H9 (cell line): ENCODE measurements at regions not wholly inside any gene's neighbourhood (a gene's known extent, or its start where the extent isn't known, plus 50 kb on each side); places are given as distances from the start of the nearest gene placed in this dataset.

Experiments used
- DNase-seq: peaks from one replicate; pipeline ENCODE4 v3.0.0-alpha.2; 2017
- H2AFZ ChIP-seq: one replicate; pipeline ENCODE4 v1.6.1; 2013; ENCODE audit warnings: mild to moderate bottlenecking, low read length, control low read depth, moderate library complexity
- H2AK5ac ChIP-seq: 2 replicates; pipeline ENCODE4 v1.6.1; 2013; ENCODE audit warnings: low read length, control low read depth, mixed read lengths; ENCODE audit not compliant: insufficient read length
- H2BK120ac ChIP-seq: one replicate; pipeline ENCODE4 v1.6.1; 2013; ENCODE audit warnings: low read depth, mild to moderate bottlenecking, low read length, control low read depth, inconsistent platforms; ENCODE audit not compliant: poor library complexity, severe bottlenecking
- H2BK12ac ChIP-seq: 2 replicates; pipeline ENCODE4 v1.6.1; 2013; ENCODE audit warnings: low read length, control low read depth, mixed read lengths, low read depth; ENCODE audit not compliant: insufficient read length
- H2BK15ac ChIP-seq: 2 replicates; pipeline ENCODE4 v1.6.1; 2013; ENCODE audit warnings: low read depth, low read length, control low read depth
- H2BK20ac ChIP-seq: one replicate; pipeline ENCODE4 v1.6.1; 2013; ENCODE audit warnings: low read depth, mild to moderate bottlenecking, low read length, control low read depth, inconsistent platforms; ENCODE audit not compliant: poor library complexity, severe bottlenecking
- H2BK5ac ChIP-seq: 2 replicates; pipeline ENCODE4 v1.6.1; 2013; ENCODE audit warnings: low read length, control low read depth, mixed read lengths; ENCODE audit not compliant: insufficient read length
- H3K14ac ChIP-seq: 2 replicates; pipeline ENCODE4 v1.6.1; 2013; ENCODE audit warnings: low read length, control low read depth; ENCODE audit not compliant: insufficient read depth
- H3K18ac ChIP-seq: 2 replicates; pipeline ENCODE4 v1.6.1; 2013; ENCODE audit warnings: low read depth, mild to moderate bottlenecking, mixed read lengths, low read length, control low read depth; ENCODE audit not compliant: insufficient read length
- H3K23ac ChIP-seq: 2 replicates; pipeline ENCODE4 v1.6.1; 2013; ENCODE audit warnings: low read length, control low read depth, mixed read lengths, low read depth; ENCODE audit not compliant: insufficient read length
- H3K23me2 ChIP-seq: 2 replicates; pipeline ENCODE4 v1.6.1; 2013; ENCODE audit warnings: low read depth, mild to moderate bottlenecking, mixed read lengths, low read length, control low read depth; ENCODE audit not compliant: insufficient read length, poor library complexity, severe bottlenecking
- H3K27ac ChIP-seq: 2 replicates; pipeline ENCODE4 v1.5.1; 2013; ENCODE audit warnings: low read length, control low read depth, mixed read lengths, low read depth; ENCODE audit not compliant: insufficient read length
- H3K27me3 ChIP-seq: 2 replicates; pipeline ENCODE4 v1.6.1; 2013; ENCODE audit warnings: low read length, control low read depth, inconsistent platforms; ENCODE audit not compliant: insufficient read depth
- H3K4ac ChIP-seq: 2 replicates; pipeline ENCODE4 v1.6.1; 2013; ENCODE audit warnings: low read depth, mild to moderate bottlenecking, control low read depth, inconsistent platforms, low read length, moderate library complexity
- H3K4me1 ChIP-seq: 2 replicates; pipeline ENCODE4 v1.6.1; 2013; ENCODE audit warnings: low read length, control low read depth, inconsistent platforms; ENCODE audit not compliant: insufficient read depth
- H3K4me2 ChIP-seq: 2 replicates; pipeline ENCODE4 v1.6.1; 2013; ENCODE audit warnings: low read length, control low read depth, mixed read lengths; ENCODE audit not compliant: insufficient read length, insufficient read depth
- H3K56ac ChIP-seq: 2 replicates; pipeline ENCODE4 v1.6.1; 2013; ENCODE audit warnings: low read depth, mild to moderate bottlenecking, mixed read lengths, low read length, control low read depth; ENCODE audit not compliant: insufficient read length
- H3K79me1 ChIP-seq: 2 replicates; pipeline ENCODE4 v1.6.1; 2013; ENCODE audit warnings: low read depth, mild to moderate bottlenecking, moderate library complexity, low read length, control low read depth, inconsistent platforms; ENCODE audit not compliant: insufficient read depth, poor library complexity, severe bottlenecking
- H3K79me2 ChIP-seq: 2 replicates; pipeline ENCODE4 v1.6.1; 2013; ENCODE audit warnings: low read length, control low read depth, inconsistent platforms; ENCODE audit not compliant: insufficient read depth
- H3K9ac ChIP-seq: 2 replicates; pipeline ENCODE4 v1.6.1; 2013; ENCODE audit warnings: low read length, control low read depth, mixed read lengths; ENCODE audit not compliant: insufficient read length; ENCODE audit errors: extremely low read depth
- H3K9me3 ChIP-seq: one replicate; pipeline ENCODE4 v1.6.1; 2013; ENCODE audit warnings: low read depth, low read length, inconsistent platforms; ENCODE audit not compliant: control insufficient read depth
- H3T11ph ChIP-seq: one replicate; pipeline ENCODE4 v1.6.1; 2013; ENCODE audit warnings: mild to moderate bottlenecking, low read length, control low read depth, inconsistent platforms
- H4K20me1 ChIP-seq: one replicate; pipeline ENCODE4 v1.6.1; 2013; ENCODE audit not compliant: control insufficient read depth, insufficient read length, insufficient read depth
- H4K5ac ChIP-seq: 2 replicates; pipeline ENCODE4 v1.6.1; 2013; ENCODE audit warnings: low read depth, mild to moderate bottlenecking, mixed read lengths, low read length, control low read depth; ENCODE audit not compliant: insufficient read length
- H4K8ac ChIP-seq: replicated peaks from 2 replicates; pipeline ENCODE4 v1.6.1; 2013; ENCODE audit warnings: low read length, control low read depth, mixed read lengths, low read depth; ENCODE audit not compliant: insufficient read length
- H4K91ac ChIP-seq: 2 replicates; pipeline ENCODE4 v1.6.1; 2013; ENCODE audit warnings: low read depth, mild to moderate bottlenecking, moderate library complexity, mixed read lengths, low read length, control low read depth; ENCODE audit not compliant: insufficient read length
- H3K27ac Mint-ChIP-seq, 3 experiments: 2 replicates in 2 of 3; 3 replicates in 1 of 3; pipeline ENCODE4 v1.8.0; 2020 to 2021; ENCODE audit warnings: mixed read lengths in 3 of 3, mild to moderate bottlenecking in 1 of 3, moderate library complexity in 1 of 3
- H3K27me3 Mint-ChIP-seq: 2 replicates; pipeline ENCODE4 v1.8.0; 2021; ENCODE audit warnings: low read depth, mild to moderate bottlenecking, moderate library complexity, mixed read lengths
- H3K36me3 Mint-ChIP-seq, 3 experiments: 2 replicates in 2 of 3; 3 replicates in 1 of 3; pipeline ENCODE4 v1.8.0; 2020 to 2021; ENCODE audit warnings: low read depth in 3 of 3, mixed read lengths in 3 of 3; ENCODE audit not compliant: insufficient read depth in 1 of 3
- H3K4me1 Mint-ChIP-seq, 2 experiments: 2 replicates each; pipeline ENCODE4 v1.8.0; 2020; ENCODE audit warnings: mixed read lengths in 2 of 2
- H3K4me3 Mint-ChIP-seq, 2 experiments: 2 replicates in 1 of 2; 3 replicates in 1 of 2; pipeline ENCODE4 v1.8.0; 2020 to 2021; ENCODE audit warnings: mild to moderate bottlenecking in 2 of 2, mixed read lengths in 2 of 2, moderate library complexity in 1 of 2
- H3K9me3 Mint-ChIP-seq, 2 experiments: 2 replicates in 1 of 2; 3 replicates in 1 of 2; pipeline ENCODE4 v1.8.0; 2020; ENCODE audit warnings: mild to moderate bottlenecking in 2 of 2, mixed read lengths in 2 of 2, moderate library complexity in 1 of 2
- WGBS: extraction: QIAGEN DNeasy Blood & Tissue Kit; methylation state at CpG from one replicate; pipeline ENCODE4 v1.1.7; 2013; ENCODE audit warnings: missing lambda C conversion rate, low lambda C conversion rate, mixed read lengths; ENCODE audit not compliant: insufficient read length; ENCODE audit errors: extremely low coverage; 5-methylcytosine and 5-hydroxymethylcytosine counted together
- TF ChIP-seq, protein P1 (sequence below): fragments of 200-600 bp; sonication (generic); conservative IDR thresholded peaks from 3 replicates; pipeline ENCODE4 v1.8.0; 2021; ENCODE audit warnings: antibody characterized with exemption, mild to moderate bottlenecking

DNA sequence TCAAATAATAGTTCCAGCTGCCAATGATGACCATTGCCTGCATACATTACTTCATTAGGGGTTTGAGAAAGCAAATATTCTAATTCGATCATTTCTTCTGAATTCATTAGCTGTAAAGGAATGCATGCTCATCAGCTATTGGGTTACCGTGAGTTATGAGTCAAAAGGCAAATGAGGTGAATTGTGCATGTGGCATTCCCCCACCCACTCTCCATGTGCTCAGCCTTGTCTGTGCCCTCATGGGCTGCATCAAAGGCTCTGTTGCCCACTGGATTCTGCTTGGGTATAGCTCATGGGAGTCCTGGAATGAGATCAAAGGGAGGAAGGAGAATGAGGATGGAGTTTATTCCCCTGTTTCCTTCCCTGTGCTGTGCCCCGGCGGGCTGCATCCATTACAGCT, 99.3 kb upstream of the CHRNA7 start:
- Histone ChIP-seq H4K5ac (no peak overlapping the region), H2AFZ (no peak overlapping the region), H3T11ph (no peak overlapping the region), H4K91ac (no peak overlapping the region), H3K18ac (no peak overlapping the region), H4K8ac (no peak overlapping the region), H2AK5ac (no peak overlapping the region), H3K9me3 (no peaks in the 10 kb centered on the region), H2BK15ac (no peak overlapping the region), H3K79me2 (no peaks in the 10 kb centered on the region), H4K20me1 (no peaks in the 10 kb centered on the region), H2BK12ac (no peak overlapping the region), H3K14ac (no peak overlapping the region), H3K27me3 (no peaks in the 10 kb centered on the region), H3K27ac (no peak overlapping the region), H3K4me1 (no peaks in the 10 kb centered on the region), H3K4me2 (no peak overlapping the region), H2BK120ac (no peak overlapping the region), H3K23me2 (no peaks in the 10 kb centered on the region), H3K23ac (no peak overlapping the region), H2BK20ac (no peak overlapping the region), H3K9ac (no peak overlapping the region), H2BK5ac (no peak overlapping the region), H3K4ac (no peak overlapping the region), H3K56ac (no peak overlapping the region), H3K79me1 (no peaks in the 10 kb centered on the region)
- H3K27me3 Mint-ChIP-seq = no peaks in the 10 kb centered on the region
- no CpG with 5 or more reads among the region's 4 CpGs for WGBS
- no peak for DNase-seq
- no peaks in the 10 kb centered on the region for H3K36me3 Mint-ChIP-seq
- H3K27ac Mint-ChIP-seq = no peak overlapping the region
- H3K4me1 Mint-ChIP-seq = peaks cover 0 to 2% of the 10 kb centered on the region in 2 experiments; a peak in 1 of 4 replicates
- no peaks in the 10 kb centered on the region for H3K9me3 Mint-ChIP-seq
- TF ChIP-seq, protein P1, sequence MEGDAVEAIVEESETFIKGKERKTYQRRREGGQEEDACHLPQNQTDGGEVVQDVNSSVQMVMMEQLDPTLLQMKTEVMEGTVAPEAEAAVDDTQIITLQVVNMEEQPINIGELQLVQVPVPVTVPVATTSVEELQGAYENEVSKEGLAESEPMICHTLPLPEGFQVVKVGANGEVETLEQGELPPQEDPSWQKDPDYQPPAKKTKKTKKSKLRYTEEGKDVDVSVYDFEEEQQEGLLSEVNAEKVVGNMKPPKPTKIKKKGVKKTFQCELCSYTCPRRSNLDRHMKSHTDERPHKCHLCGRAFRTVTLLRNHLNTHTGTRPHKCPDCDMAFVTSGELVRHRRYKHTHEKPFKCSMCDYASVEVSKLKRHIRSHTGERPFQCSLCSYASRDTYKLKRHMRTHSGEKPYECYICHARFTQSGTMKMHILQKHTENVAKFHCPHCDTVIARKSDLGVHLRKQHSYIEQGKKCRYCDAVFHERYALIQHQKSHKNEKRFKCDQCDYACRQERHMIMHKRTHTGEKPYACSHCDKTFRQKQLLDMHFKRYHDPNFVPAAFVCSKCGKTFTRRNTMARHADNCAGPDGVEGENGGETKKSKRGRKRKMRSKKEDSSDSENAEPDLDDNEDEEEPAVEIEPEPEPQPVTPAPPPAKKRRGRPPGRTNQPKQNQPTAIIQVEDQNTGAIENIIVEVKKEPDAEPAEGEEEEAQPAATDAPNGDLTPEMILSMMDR = no peak
- no peak overlapping the region for H3K4me3 Mint-ChIP-seq
